Vagina (tissue), 2 donors: ENCODE measurements at regions not wholly inside any gene's neighbourhood (a gene's known extent, or its start where the extent isn't known, plus 50 kb on each side); places are given as distances from the start of the nearest gene placed in this dataset.

Experiments used
- DNase-seq, 2 donors: peaks; one replicate each; pipeline ENCODE4 v3.0.0-alpha.2; 2017; ENCODE audit errors: extremely low spot score in 2 of 2
- H3K27ac ChIP-seq: fragments of 200-600 bp; sonication (generic); one replicate; pipeline ENCODE4 v1.5.1; 2019
- H3K27me3 ChIP-seq: fragments of 200-600 bp; sonication (generic); one replicate; pipeline ENCODE4 v1.5.1; 2019
- H3K36me3 ChIP-seq, 2 donors: fragments of 200-600 bp; sonication (generic); one replicate each; pipeline ENCODE4 v1.5.1; 2017 to 2019
- H3K4me1 ChIP-seq: fragments of 200-600 bp; sonication (generic); one replicate; pipeline ENCODE4 v1.5.1; 2019
- H3K4me3 ChIP-seq, 2 donors: fragments of 200-600 bp; sonication (generic); 1 replicate in 1 of 2; 2 replicates in 1 of 2; pipeline ENCODE4 v1.5.1; 2016 to 2019
- H3K9me3 ChIP-seq: fragments of 200-600 bp; sonication (generic); one replicate; pipeline ENCODE4 v1.5.1; 2019
- CTCF ChIP-seq, 3 experiments: fragments of 450-650 bp in 2 of 3; fragments of 200-600 bp in 1 of 3; sonication (generic) in 1 of 3; IDR thresholded peaks; one replicate each; pipeline ENCODE4 v1.5.1; 2017 to 2019; ENCODE audit warnings: antibody characterized with exemption in 3 of 3, mild to moderate bottlenecking in 2 of 3, moderate library complexity in 2 of 3
- POLR2A ChIP-seq, 2 donors: fragments of 450-650 bp; IDR thresholded peaks; one replicate each; pipeline ENCODE4 v1.6.1; 2017; ENCODE audit warnings: antibody characterized with exemption in 2 of 2, mild to moderate bottlenecking in 2 of 2, moderate library complexity in 2 of 2
- POLR2AphosphoS5 ChIP-seq, 2 donors: sonication (generic); formaldehyde crosslinking; IDR thresholded peaks; one replicate each; pipeline ENCODE4 v1.9.0; 2017; ENCODE audit warnings: antibody characterized with exemption in 2 of 2, mild to moderate bottlenecking in 2 of 2, low read depth in 1 of 2; ENCODE audit not compliant: insufficient read depth in 1 of 2
- intact Hi-C: fragments of 100-400 bp; cut with DNase I; formaldehyde crosslinking; loops from one replicate; pipeline ENCODE4 v1.15.1; 2023

- Histone ChIP-seq H3K9me3 (no peaks in the 10 kb centered on the region), H3K27me3 (no peaks in the 10 kb centered on the region), H3K4me3 (no peak overlapping the region), H3K27ac (no peak overlapping the region), H3K36me3 (no peaks in the 10 kb centered on the region), H3K4me1 (no peaks in the 10 kb centered on the region)
- no peak for TF ChIP-seq CTCF (IDR thresholded peaks at IDR 0.05)
- no peak for TF ChIP-seq POLR2AphosphoS5 (IDR thresholded peaks at IDR 0.05; ENCODE audit: insufficient read depth in 1 of 2, low read depth in 1 of 2)
- TF ChIP-seq POLR2A (IDR thresholded peaks at IDR 0.05) = no peak
- intact Hi-C loops = no loop called here
- DNase-seq = no peak
These were observed 158.9 kb upstream of the LPP start for GRCh38 chr3:187995043-187995400.

DNA sequence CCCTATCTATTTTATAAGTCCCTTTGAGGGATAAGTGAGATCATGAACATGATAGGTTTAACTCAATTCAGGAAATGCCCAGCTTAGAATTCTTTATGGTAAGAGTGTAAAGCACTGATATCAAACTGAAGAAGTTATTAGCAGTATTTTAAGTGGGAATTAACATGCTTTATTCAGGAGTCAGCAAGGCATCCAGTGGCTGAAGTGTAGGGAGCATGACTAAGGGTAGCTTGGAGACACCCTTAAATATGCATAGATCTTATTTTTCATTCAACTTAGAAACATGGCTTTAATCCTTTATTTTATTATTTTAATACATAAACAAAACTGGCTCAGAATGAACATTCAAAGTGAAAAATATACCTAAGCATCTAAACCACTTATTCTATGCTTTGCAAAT is 158.3 kb upstream of the LPP start:
- Histone ChIP-seq H3K27ac (no peak overlapping the region), H3K4me3 (no peak overlapping the region), H3K4me1 (no peaks in the 10 kb centered on the region), H3K27me3 (no peaks in the 10 kb centered on the region), H3K36me3 (no peaks in the 10 kb centered on the region), H3K9me3 (no peaks in the 10 kb centered on the region)
- no peak for TF ChIP-seq POLR2A (IDR thresholded peaks at IDR 0.05)
- no peak for DNase-seq
- intact Hi-C loops = no loop called here

- H3K36me3 ChIP-seq = no peaks in the 10 kb centered on the region
- no peaks in the 10 kb centered on the region for H3K4me1 ChIP-seq
- no peak overlapping the region for H3K4me3 ChIP-seq
- H3K27me3 ChIP-seq = no peaks in the 10 kb centered on the region
- DNase-seq = no peak
- no peaks in the 10 kb centered on the region for H3K9me3 ChIP-seq
- no peak overlapping the region for H3K27ac ChIP-seq
- no peak for TF ChIP-seq POLR2A (IDR thresholded peaks at IDR 0.05)
- TF ChIP-seq CTCF (IDR thresholded peaks at IDR 0.05) = no peak
- intact Hi-C loops = no loop called here
These were observed 157.3 kb upstream of the LPP start for GRCh38 chr3:187996609-187997008.

GRCh38 chr3:187997490-187997889 is 156.5 kb upstream of the LPP start:
- Histone ChIP-seq H3K27me3 (no peaks in the 10 kb centered on the region), H3K27ac (no peak overlapping the region), H3K9me3 (no peaks in the 10 kb centered on the region), H3K36me3 (no peaks in the 10 kb centered on the region), H3K4me1 (no peaks in the 10 kb centered on the region), H3K4me3 (no peak overlapping the region)
- no peak for DNase-seq
- no peak for TF ChIP-seq POLR2AphosphoS5 (IDR thresholded peaks at IDR 0.05; ENCODE audit: insufficient read depth in 1 of 2, low read depth in 1 of 2)
- TF ChIP-seq CTCF (IDR thresholded peaks at IDR 0.05) = no peak
- no peak for TF ChIP-seq POLR2A (IDR thresholded peaks at IDR 0.05)
- intact Hi-C loops = no loop called here

DNA sequence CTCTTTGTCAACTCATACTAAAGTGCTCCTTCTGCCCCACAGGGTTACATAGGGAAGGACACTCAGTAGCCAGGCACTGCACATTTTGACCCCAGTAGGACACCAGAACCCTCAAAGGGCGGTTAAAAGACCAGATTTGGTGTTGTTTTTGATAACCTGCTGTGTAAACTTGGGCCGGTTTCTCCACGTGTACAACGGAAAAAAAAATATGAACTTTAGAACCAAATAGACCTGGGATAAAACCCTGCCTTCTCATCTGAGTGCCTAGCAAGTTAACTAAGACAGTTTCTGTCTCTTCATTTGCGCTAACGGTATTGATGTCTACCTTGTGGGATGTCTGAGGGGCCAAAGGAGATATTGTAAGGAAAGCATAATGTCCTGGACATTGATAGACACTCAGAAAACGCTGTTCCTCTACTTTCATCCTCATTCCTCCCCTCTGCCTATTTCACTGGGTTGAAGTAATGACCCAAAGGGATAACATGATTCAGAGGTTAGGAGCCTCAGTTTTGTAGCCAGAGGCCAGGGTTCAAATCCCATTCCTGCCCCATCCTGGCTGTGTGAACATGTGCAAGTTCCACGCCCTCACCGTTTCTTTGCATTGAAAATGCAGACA is 155.9 kb upstream of the LPP start:
- no peaks in the 10 kb centered on the region for H3K4me1 ChIP-seq
- no peak for DNase-seq
- H3K9me3 ChIP-seq = no peaks in the 10 kb centered on the region
- H3K4me3 ChIP-seq = no peak overlapping the region
- no peak overlapping the region for H3K27ac ChIP-seq
- TF ChIP-seq POLR2A (IDR thresholded peaks at IDR 0.05) = no peak
- no peak for TF ChIP-seq POLR2AphosphoS5 (IDR thresholded peaks at IDR 0.05; ENCODE audit: insufficient read depth in 1 of 2, low read depth in 1 of 2)
- no peak for TF ChIP-seq CTCF (IDR thresholded peaks at IDR 0.05)
- no peaks in the 10 kb centered on the region for H3K27me3 ChIP-seq
- H3K36me3 ChIP-seq = no peaks in the 10 kb centered on the region
- intact Hi-C loops = no loop called here

GRCh38 chr3:187998611-187999010 is 155.3 kb upstream of the LPP start:
- Histone ChIP-seq H3K4me3 (no peak overlapping the region), H3K27me3 (no peaks in the 10 kb centered on the region), H3K4me1 (no peaks in the 10 kb centered on the region), H3K36me3 (no peaks in the 10 kb centered on the region), H3K9me3 (no peaks in the 10 kb centered on the region), H3K27ac (no peak overlapping the region)
- TF ChIP-seq POLR2AphosphoS5 (IDR thresholded peaks at IDR 0.05; ENCODE audit: insufficient read depth in 1 of 2, low read depth in 1 of 2) (no peak), POLR2A (IDR thresholded peaks at IDR 0.05) (no peak), CTCF (IDR thresholded peaks at IDR 0.05) (no peak)
- DNase-seq = no peak
- intact Hi-C loops = no loop called here
